MM.1S (cell line): ENCODE measurements at regions not wholly inside any gene's neighbourhood (a gene's known extent, or its start where the extent isn't known, plus 50 kb on each side); places are given as distances from the start of the nearest gene placed in this dataset.

ENCODE experiments used
- DNase-seq: peaks from one replicate; pipeline ENCODE4 v3.0.0-alpha.2; 2015
- H2AFZ ChIP-seq: fragments of 300-600 bp; sonication (generic); 2 replicates; pipeline ENCODE4 v1.6.0; 2016; ENCODE audit warnings: antibody characterized with exemption, low read length
- H3F3A ChIP-seq: fragments of 300-600 bp; sonication (generic); 2 replicates; pipeline ENCODE4 v1.6.1; 2016; ENCODE audit warnings: mild to moderate bottlenecking, antibody characterized with exemption, low read length, moderate library complexity, mixed read lengths; ENCODE audit not compliant: insufficient read depth
- H3K27ac ChIP-seq: fragments of 300-600 bp; sonication (generic); 2 replicates; pipeline ENCODE4 v1.5.1; 2016; ENCODE audit warnings: mild to moderate bottlenecking, low read length
- H3K27me3 ChIP-seq: fragments of 300-600 bp; sonication (generic); replicated peaks from 2 replicates; pipeline ENCODE4 v1.6.0; 2016; ENCODE audit warnings: low read length; ENCODE audit not compliant: insufficient read depth
- H3K36me3 ChIP-seq: fragments of 300-600 bp; sonication (generic); replicated peaks from 2 replicates; pipeline ENCODE4 v1.6.1; 2016; ENCODE audit warnings: mild to moderate bottlenecking, low read length, mixed read lengths; ENCODE audit not compliant: insufficient read depth
- H3K4me1 ChIP-seq: fragments of 300-600 bp; sonication (generic); 2 replicates; pipeline ENCODE4 v1.6.1; 2016; ENCODE audit warnings: low read length, mixed read lengths
- H3K4me2 ChIP-seq: fragments of 300-600 bp; sonication (generic); 2 replicates; pipeline ENCODE4 v1.6.0; 2016; ENCODE audit warnings: low read depth, low read length
- H3K4me3 ChIP-seq: fragments of 300-600 bp; sonication (generic); 2 replicates; pipeline ENCODE4 v1.5.1; 2016; ENCODE audit warnings: low read length, mixed read lengths
- H3K79me2 ChIP-seq: fragments of 300-600 bp; sonication (generic); 2 replicates; pipeline ENCODE4 v1.6.1; 2016; ENCODE audit warnings: mixed run types, low read length, mixed read lengths
- H3K9ac ChIP-seq: fragments of 300-600 bp; sonication (generic); 2 replicates; pipeline ENCODE4 v1.6.1; 2016; ENCODE audit warnings: low read length, mixed read lengths
- H3K9me2 ChIP-seq: fragments of 300-600 bp; sonication (generic); replicated peaks from 2 replicates; pipeline ENCODE4 v1.6.1; 2016; ENCODE audit warnings: mild to moderate bottlenecking, low read length, mixed read lengths; ENCODE audit not compliant: insufficient read depth
- H3K9me3 ChIP-seq: fragments of 300-600 bp; sonication (generic); replicated peaks from 2 replicates; pipeline ENCODE4 v1.6.1; 2016; ENCODE audit warnings: mild to moderate bottlenecking, low read length, mixed read lengths; ENCODE audit not compliant: insufficient read depth
- H4K20me1 ChIP-seq: fragments of 300-600 bp; sonication (generic); 2 replicates; pipeline ENCODE4 v1.6.1; 2016; ENCODE audit warnings: mild to moderate bottlenecking, low read length, moderate library complexity, mixed read lengths; ENCODE audit not compliant: insufficient read depth
- CTCF ChIP-seq: fragments of 300-600 bp; sonication (generic); IDR thresholded peaks from 2 replicates; pipeline ENCODE4 v1.5.1; 2016; ENCODE audit warnings: antibody characterized with exemption, low read length, mixed read lengths
- EZH2 ChIP-seq: fragments of 300-600 bp; sonication (generic); optimal IDR thresholded peaks from 2 replicates; pipeline ENCODE3; 2017; ENCODE audit warnings: low read depth, mild to moderate bottlenecking, antibody characterized with exemption, low read length, mixed read lengths
- EZH2phosphoT487 ChIP-seq: fragments of 300-600 bp; sonication (generic); IDR thresholded peaks from 2 replicates; pipeline ENCODE4 v1.6.1; 2018; ENCODE audit warnings: antibody characterized with exemption, low read length

DNA sequence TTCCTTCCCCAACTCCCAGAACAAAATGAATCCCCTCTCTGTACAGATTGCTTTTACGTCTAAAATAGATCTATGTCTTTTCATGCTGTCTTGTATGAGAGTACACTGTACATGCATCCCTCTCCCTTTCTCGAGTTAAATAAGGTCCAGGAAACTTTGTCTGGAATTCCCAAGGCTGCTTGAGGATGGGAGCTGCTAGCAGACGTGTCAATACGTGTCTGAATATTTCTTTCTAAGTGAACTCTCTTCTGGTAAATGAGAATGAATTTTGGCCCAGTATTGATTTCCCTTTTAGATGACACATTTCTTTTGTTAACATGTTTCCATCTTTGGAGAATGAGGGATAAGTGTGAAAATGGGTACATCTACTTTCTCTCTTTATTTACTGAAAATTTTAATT, 59.6 kb upstream of the GAS1 start:
- no peak for DNase-seq
- H3K4me2 ChIP-seq = no peak overlapping the region

GRCh38 chr9:87007711-87008366, 60.5 kb upstream of the GAS1 start:
- H3K36me3 ChIP-seq = no peaks in the 10 kb centered on the region
- no peaks in the 10 kb centered on the region for H3K4me1 ChIP-seq
- no peak overlapping the region for H3K4me2 ChIP-seq
- no peak for DNase-seq
- no peaks in the 10 kb centered on the region for H3K27me3 ChIP-seq
- no peak overlapping the region for H3K27ac ChIP-seq
- H3K4me3 ChIP-seq = no peak overlapping the region
- H3F3A ChIP-seq = no peaks in the 10 kb centered on the region
- H3K9me3 ChIP-seq = no peaks in the 10 kb centered on the region
- TF ChIP-seq CTCF (no peak), EZH2phosphoT487 (no peak), EZH2 (no peak)
- no peak overlapping the region for H2AFZ ChIP-seq
- no peaks in the 10 kb centered on the region for H3K79me2 ChIP-seq
- H3K9ac ChIP-seq = no peak overlapping the region
- H4K20me1 ChIP-seq = no peaks in the 10 kb centered on the region
- no peaks in the 10 kb centered on the region for H3K9me2 ChIP-seq

More for the DNA sequence above, 59.6 kb upstream of the GAS1 start:
- Histone ChIP-seq H3K4me3 (no peak overlapping the region), H3K36me3 (no peaks in the 10 kb centered on the region), H3K9me2 (no peaks in the 10 kb centered on the region), H3F3A (no peaks in the 10 kb centered on the region), H2AFZ (no peak overlapping the region), H3K79me2 (no peaks in the 10 kb centered on the region), H3K27ac (no peak overlapping the region), H3K4me1 (no peaks in the 10 kb centered on the region), H3K9ac (no peak overlapping the region), H4K20me1 (no peaks in the 10 kb centered on the region), H3K27me3 (no peaks in the 10 kb centered on the region), H3K9me3 (no peaks in the 10 kb centered on the region)
- no peak for TF ChIP-seq EZH2phosphoT487
- TF ChIP-seq EZH2 = no peak
- TF ChIP-seq CTCF = no peak

DNA sequence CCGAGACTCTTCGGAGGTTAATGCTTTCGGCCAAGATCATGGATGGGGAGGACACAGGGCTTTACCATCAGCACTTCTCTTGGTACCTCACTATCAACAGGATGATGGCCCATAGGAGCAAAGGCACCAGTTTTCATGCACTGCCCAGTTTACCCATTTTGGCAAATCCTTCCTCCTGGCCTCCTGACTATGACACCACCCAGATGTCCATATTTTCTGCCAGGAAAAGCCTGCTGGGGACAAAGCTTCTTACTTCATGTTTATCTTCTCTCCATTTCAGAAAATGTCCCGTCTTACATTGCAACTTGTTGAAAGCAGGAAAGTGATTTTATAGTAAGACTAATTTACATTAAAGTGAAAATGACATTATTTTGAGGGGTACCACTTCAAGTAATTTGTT, 61.4 kb upstream of the GAS1 start:
- H3K36me3 ChIP-seq = no peaks in the 10 kb centered on the region
- no peak for TF ChIP-seq CTCF
- no peak for TF ChIP-seq EZH2
- TF ChIP-seq EZH2phosphoT487 = no peak
- no peak overlapping the region for H3K4me3 ChIP-seq
- H3F3A ChIP-seq = no peaks in the 10 kb centered on the region
- H3K27ac ChIP-seq = no peak overlapping the region
- DNase-seq = no peak
- no peaks in the 10 kb centered on the region for H3K9me2 ChIP-seq
- no peaks in the 10 kb centered on the region for H3K27me3 ChIP-seq
- no peaks in the 10 kb centered on the region for H4K20me1 ChIP-seq
- H3K9ac ChIP-seq = no peak overlapping the region
- H3K9me3 ChIP-seq = no peaks in the 10 kb centered on the region
- H2AFZ ChIP-seq = no peak overlapping the region
- H3K79me2 ChIP-seq = no peaks in the 10 kb centered on the region
- no peak overlapping the region for H3K4me2 ChIP-seq
- H3K4me1 ChIP-seq = no peaks in the 10 kb centered on the region
